GM19035 (cell line): ENCODE measurements at regions not wholly inside any gene's neighbourhood (a gene's known extent, or its start where the extent isn't known, plus 50 kb on each side); places are given as distances from the start of the nearest gene placed in this dataset.
"Not testable (repeated sequence)": the region's sequence is repeated elsewhere in the genome, so short reads cannot be mapped to it uniquely, and the experiment has no call there.

Source experiments
- ATAC-seq: cut with Tn5 transposase; IDR thresholded peaks from one replicate; pipeline ENCODE4 v1.9.1; 2021; ENCODE audit not compliant: unreplicated experiment

DNA sequence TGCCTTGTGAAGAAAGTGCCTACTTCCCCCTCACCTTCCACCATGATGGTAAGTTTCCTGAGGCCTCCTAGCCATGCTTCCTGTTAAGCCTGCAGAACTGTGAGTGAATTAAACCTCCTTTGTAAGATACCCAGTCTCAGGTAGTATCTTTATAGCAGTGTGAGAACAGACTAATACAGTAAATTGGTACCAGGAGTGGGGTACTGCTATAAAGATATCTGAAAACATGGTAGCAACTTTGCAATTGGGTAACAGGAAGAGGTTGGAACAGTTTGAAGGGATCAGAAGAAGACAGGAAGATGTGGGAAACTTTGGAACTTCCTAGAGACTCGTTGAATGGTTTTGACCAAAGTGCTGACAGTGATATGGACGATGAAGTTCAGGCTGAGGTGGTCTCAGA lies 550.3 kb upstream of the ADAMTS5 start:
- ATAC-seq = not testable (repeated sequence)

DNA sequence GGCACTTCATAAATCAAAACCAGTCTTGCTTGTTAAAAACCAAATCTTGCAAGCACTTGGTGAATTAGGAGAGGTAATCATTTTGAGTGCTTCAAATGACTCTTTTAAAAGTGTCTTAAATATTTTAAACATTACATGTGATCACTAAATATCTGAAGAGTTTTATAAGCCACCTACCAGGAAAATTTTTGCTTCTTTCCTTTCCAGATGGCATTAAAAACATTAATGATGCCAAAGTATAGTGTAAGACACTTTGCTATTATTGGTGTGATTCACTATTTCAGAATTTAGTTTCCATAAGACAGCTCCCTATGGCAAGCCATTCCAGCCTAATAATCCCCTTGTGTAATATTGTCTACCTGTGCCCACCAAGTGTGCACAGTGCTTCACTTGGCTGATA lies 548.8 kb upstream of the ADAMTS5 start:
- ATAC-seq = no peak

DNA sequence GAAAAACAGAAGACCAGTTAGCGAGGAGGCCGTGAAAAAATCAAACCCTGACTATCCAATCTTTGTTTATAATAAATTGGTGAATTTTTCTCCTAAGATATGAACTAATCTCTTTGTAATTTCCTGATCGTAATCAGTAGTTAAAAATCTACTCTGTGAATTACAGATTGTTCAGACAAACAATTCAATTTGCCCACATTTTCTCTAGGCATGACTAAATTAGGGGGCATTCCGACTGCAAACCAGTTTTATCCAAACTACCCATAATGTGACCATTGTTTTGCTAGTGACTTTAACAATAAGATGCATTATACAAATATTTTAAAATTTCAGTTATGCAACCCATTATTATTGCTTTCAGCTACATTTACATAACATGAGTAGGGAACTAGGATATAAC lies 546.9 kb upstream of the ADAMTS5 start:
- ATAC-seq = no peak

DNA sequence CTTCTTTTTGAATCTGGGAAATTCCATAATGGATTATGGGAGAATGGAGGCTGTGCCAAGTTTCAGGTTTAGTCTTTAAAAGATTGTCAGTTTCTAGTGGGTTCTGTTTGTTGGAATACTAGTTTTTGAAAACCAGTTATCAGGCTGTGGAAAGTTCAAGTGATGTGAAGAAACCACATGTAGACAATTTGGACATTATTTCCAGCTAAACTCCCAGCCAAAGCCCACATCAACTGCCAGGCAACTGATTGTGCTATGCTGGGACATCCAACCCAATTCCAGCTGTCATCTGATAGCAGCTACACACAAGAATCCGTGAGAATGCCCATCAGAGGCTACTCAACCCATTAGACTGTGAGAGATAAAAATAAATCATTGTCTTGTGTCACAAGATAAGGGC lies 546.1 kb upstream of the ADAMTS5 start:
- no peak for ATAC-seq

DNA sequence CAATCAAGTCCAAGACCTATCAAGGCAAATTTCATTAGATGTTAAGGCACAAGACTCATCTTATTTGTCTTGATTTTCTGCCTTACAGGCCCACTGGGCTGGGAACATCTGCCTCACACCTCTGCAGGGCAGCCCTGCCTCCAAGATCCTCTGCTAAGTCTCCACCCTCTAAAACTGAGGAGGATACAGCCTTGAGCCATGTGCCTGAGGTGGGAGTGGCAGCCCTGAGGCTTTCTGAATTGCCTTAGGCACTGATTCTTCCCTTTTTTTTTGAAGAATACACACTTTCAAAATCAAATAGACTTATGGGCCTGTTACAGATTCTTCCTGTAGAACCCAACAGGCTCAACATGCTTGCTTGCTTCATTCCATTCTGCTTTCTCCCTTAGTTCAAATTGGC lies 544.3 kb upstream of the ADAMTS5 start:
- ATAC-seq = no peak

DNA sequence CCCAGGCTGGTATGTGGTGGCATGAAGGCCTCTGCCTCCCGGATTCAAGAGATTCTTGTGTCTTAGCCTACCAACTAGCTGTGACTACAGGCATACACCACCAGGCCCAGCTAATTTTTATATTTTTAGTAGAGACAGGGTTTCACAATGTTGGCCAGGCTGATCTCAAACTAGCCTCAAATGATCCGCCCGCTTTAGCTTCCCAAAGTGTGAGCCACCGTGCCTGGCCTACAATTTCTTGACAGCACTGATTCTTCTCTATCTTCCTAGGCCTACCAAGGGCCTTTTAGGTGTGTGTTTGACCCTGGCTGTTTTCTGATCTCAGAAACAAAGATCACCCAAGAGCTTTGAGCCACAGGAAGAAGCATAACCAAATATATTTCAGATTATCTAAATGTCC lies 540.8 kb upstream of the ADAMTS5 start:
- no peak for ATAC-seq

DNA sequence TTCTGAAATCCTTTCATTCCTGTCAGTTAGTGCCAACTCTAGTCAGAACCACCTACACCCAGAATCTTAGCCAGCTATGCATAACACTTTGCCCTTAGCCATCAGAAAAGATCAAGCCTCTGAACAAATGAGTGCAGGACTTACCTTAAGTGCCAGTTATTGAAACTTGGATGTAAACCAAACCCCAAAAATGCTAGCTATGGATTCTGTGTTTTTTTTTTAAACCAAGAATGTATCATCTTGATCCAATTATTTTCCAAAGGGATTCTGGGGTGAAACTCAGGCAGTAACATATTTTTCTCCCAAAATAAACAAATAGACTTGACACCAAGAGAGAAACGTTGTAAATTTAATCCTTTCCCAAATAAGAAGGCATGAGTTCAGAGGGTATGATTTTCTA lies 538.6 kb upstream of the ADAMTS5 start:
- no peak for ATAC-seq

DNA sequence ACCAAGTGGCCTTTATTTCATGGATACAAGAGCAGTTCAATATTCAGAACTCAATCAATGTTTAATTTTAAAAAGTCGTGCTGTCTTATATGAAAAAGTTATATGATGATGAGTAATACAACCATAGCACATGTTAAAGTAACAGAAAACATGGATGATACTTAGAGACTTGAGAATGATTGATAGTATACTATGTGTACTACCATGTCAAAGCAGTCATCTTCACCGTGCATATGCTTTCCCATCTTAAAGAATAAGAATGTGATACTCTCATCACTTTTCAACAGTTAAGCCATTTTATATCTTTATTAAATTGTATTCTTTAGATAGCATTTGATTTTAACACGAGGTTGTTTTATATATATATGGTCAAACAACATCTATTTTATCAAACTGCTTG lies 535.9 kb upstream of the ADAMTS5 start:
- no peak for ATAC-seq

DNA sequence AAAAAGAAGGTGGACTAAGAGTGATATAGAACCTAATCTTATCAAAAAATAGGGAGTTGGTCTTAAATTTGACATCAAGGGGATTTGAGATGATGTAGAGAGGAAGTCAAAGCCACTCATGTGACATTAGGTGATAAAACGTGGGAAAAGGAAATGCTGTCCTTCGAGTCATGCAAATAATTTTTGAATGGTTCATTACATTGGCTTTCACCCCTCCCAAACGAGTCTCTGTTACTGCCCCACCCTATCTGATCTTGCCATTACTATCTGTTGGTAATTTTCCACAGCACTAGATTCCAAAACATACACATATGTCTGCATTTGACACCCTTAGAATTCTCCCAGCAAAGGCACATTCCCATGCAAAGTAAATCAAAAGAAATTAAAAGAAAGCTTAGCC lies 531.1 kb upstream of the ADAMTS5 start:
- no peak for ATAC-seq

DNA sequence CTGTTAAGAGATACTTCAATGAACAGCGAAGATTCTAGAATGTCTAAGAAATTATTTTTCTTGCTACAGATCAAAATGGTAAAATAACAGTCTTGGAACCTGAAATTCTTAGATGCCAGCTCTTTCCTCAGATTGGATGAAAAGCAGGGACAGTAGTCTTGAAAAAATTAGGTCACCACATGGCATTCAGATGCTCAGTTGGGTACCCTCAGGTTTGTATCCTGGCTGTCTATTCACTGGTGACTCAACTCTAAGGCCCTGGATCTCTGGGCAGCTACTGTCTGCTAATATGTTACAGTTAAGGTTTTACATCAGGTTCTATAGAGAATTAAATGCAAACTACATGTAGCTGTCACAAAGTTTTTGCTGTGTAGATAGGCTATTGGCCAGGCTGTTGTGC lies 528.9 kb upstream of the ADAMTS5 start:
- no peak for ATAC-seq

DNA sequence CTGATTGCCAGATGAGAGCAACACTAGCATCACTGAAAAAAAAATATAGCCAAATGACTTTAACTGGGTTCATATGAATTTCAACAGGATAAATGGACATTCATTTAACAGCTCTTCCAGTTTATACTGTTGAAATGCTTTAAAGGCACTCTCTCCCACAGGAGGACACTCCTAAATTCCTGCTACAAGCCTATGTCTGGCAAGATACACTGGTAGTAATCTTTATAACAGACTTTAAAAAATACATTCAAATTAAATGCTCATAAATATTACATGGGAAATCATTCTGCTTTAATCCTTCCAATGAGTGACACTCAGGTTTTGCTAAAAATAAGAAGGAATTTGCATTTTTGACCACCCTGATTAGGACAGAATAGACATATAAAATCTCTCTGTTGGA lies 526.7 kb upstream of the ADAMTS5 start:
- no peak for ATAC-seq

DNA sequence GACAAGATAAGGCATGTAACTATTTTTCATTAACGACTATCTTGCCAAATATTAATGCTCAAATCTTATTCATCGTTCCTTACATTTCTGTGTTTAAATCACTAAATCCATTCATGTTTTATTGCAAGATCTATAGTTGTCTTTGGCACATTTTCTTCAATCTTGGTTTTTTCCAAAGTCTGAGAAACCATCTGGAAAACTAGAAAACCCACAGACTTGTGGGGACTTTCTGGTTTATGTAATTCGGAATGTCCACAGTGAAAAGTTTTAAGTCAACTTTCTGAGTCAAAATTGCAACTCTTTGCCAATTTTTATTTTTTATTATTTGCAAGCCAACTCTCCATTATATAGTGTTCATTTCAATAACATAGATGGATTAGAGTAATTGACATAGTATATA lies 520.8 kb upstream of the ADAMTS5 start:
- no peak for ATAC-seq

DNA sequence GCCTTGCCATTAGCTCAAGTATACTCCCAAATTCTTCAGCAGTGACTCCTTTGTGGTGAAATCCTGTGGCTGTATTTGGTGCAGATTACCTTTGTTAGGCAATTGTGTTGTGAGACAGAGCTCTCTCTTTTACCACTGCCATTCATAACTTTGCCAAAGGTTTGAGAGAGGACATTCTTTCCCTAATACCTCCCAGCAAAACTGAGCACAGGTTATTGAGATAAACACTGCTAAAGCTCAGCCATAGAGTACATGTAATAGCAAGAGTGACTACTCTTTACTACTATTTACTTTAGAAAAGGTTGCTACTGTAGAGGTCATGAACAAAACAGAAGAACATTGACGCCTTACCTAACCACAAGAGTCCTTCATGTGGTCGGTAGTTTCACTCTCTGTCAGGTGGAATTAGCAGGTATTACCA lies 514.0 kb upstream of the ADAMTS5 start:
- no peak for ATAC-seq

DNA sequence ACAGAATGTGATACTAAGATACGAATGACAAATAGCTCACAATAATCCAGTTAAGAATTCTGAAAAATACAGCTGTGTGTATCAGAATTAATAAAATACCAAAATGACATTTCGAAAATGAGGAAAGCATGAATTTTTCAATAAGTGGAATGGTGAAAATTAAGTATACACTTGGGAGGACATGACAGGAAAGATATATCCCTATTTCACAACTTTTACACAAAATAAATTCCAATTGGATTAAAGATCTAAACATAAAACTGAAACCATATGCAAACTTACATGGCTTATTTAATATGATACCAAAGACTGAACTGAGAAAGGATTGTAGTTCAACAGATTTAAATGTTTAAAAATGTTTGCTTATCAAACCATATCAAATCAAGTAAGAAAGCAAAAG lies 510.4 kb upstream of the ADAMTS5 start:
- ATAC-seq = no peak

DNA sequence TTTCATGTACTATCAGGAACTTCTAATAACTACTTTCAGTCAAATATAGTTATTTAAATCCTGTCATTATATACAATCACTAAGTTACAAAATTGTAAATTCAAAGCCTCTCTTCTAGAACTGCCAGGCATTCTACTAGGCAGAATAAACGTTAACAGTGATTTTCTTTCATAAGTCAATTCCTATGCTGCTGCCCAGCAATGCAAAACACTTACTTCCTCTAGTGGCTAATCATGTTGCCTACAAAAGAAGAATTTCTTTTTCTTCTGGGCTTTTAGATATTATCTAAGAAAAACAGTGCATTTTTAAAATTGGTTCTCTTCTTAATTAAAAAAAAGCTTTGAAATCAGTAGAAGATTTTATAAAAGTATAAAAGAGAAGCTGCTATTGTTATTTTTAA lies 509.8 kb upstream of the ADAMTS5 start:
- ATAC-seq = no peak

DNA sequence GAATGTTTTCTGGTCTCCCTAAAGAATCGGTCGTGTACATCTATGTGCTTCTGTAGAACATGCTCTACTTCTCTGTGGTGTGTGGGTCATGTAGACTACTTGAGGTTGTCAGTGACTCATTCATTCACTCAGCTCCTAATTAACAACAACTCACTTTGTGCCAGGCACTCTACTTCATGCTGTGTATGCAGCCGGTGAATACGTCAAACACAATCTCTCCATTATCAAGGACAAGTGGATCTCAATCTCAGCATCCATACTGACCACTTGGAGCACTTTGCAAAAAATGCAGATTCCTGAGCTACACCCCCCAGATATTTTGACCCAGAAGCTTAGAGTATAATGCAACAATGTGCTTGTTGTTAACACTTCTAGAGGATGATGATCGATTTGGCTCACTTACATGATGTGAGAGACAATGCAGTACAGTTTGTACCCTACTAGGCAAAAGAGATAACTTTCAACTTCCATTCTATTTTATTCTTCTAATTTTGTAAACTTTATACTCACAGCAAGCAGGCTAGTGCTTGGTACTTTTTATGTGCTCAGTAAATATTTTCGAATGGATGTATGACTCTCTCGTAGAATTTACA lies 508.6 kb upstream of the ADAMTS5 start:
- ATAC-seq = no peak

DNA sequence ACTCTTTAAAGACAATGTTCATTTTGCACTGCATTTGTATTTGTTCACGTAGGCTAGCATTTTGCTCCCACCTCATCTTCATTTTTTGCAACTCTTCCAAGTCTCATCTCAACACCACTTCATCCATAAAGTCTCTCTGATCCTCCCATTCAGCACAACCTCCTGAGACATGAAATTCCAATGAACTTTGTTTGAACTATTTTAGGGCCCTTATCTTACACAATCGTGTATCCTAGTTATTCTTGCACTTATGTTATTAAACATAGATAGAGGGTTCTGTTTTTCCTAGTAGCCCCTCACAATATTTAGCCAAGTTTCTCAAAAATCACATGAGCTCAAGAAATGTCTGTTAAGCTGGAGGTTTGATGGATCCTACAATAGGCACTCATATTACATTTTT lies 500.5 kb upstream of the ADAMTS5 start:
- no peak for ATAC-seq

DNA sequence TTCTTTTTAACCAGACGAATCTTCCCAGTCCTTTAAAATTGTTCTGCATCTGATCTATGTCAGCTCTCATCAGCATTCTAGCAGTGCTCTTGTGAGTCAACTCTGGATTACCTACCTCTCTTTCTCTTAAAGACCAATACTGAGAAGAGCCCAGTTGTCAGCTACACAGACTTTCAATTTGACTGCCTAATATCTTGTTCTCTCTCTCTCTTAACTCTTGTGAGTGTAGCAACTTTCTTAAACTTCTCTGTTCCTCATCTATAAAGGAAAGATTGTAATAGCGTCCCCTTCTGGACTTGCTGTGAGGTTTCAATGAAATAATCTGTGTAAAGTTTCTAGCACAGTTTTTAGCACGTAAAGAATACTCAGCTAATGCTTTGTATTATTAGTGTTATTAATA lies 499.3 kb upstream of the ADAMTS5 start:
- ATAC-seq = no peak

DNA sequence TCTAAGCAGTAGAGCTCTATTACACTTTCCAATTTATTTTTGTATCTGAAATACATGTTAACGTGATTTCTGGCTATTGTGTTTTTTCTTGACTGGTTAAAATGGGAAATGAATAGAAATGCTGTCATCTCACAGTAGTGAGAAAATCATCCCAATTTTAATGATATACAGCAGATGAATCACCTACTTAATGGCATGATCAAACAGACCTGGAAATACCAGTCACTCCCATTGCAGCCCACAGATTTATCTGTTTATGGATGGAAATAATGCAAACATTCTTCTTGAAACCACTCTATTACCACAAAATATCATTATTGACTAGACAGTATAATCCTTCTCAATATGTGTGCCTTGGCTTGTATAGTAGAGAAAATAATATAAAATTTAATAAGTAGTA lies 497.8 kb upstream of the ADAMTS5 start:
- ATAC-seq = no peak

DNA sequence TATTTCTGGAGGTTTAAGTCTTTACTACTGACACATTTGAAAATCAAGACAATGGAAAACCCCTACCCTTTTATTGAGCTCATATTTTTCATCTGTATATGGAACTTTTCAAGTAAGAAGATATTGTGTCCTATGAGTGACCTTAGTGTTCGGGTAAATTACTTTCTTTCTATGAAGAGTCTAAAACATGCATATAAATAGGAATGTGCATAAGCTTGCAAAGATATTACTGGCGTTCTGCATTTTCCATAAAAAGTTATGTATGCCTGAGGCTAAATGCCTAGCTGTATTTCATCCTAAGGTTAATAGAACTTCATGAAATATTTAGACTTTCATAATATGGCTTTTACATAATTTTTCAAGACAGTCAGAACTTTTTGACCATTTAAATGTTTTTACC lies 495.8 kb upstream of the ADAMTS5 start:
- no peak for ATAC-seq

DNA sequence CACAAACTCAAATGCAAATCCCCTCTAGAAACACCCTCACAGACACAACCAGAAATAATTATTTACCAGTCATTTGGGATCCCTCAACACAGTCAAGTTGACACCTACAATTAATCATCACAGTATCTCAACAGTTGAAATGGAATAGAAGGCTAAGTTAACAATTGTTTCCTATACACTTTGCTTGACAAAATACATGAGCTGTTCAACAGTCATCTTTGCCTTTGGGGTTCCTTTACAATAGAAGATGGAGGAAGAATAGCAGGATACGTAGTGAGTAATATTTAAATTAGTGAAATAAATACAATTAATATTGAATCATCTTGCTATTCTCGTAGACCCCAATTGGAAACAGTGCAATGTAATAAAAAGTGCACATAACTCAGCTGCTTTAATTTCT lies 487.3 kb upstream of the ADAMTS5 start:
- ATAC-seq = no peak

DNA sequence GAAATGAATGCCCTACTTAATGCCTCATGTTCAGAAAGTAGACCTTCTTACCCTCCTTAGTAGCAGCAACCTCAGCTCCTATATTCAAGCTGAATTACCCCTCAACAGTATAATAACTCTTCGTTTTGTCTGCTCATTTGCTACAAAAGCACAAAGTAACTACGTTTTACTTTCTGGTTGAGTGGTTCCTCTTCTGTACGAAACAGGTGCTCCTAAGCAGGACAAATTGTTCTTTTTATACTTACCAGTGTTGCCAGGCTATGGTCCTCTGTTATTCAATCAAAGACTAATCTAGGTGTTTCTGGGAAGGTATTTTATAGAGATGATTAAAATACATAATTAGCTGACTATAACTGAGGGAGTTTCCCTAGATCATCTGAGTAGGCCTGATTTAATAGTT lies 484.2 kb upstream of the ADAMTS5 start:
- no peak for ATAC-seq

DNA sequence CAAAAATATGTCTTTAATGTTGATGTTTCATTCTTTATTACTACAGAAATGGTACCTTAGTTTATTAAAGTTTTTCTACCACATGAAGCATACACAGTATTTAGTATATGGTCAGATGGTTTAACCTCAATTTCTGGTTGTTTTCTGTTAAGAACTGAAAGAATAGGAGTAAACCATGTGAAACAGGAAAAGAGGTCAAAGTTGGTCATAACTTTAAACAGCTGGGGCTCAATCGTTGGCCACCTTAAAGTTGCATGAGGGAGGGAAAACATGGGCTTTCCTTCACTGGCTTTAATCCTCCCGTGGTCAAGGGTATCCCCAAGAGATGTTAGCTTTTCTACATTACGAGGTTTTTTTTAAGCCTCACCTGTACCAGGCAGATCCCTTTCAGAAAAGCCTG lies 483.3 kb upstream of the ADAMTS5 start:
- ATAC-seq = no peak

DNA sequence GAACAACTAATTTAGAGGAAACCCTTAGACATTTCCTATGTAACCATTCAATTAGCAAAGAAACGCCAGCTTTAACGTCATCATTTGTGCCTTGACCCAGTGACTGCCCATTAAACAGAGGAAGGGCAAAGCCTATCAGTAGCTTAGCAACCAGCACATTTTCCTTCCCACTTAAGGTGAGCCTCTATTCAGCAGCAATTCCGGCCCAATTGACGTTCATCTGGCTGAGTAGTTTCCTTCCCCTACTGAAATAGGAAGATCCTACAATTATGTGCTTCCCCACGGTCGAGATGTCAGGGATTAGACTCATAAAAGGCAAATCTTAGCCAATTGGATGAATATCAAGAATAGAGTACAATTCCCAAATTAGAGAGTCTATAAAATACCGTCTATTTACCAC lies 482.1 kb upstream of the ADAMTS5 start:
- ATAC-seq = no peak
